GM12878 (cell line): ENCODE measurements at regions not wholly inside any gene's neighbourhood (a gene's known extent, or its start where the extent isn't known, plus 50 kb on each side); places are given as distances from the start of the nearest gene placed in this dataset.

Experiments
- ATAC-seq: fragments of 200-7000 bp; cut with Tn5 transposase; 3 replicates; pipeline ENCODE4 v1.9.1; 2020; ENCODE audit warnings: mild to moderate bottlenecking, moderate library complexity
- BruUV-seq: library from RNA; stranded (reverse); fragments of 400-500 nt; replicated peaks from 2 replicates; lab custom pipeline; 2021; lab: Mats Ljungman, UMichigan
- CTCF ChIA-PET: fragments of 300-600 bp; sonication (Branson Sonifier 250); formaldehyde crosslinking; extraction: SDS; loops from one replicate; lab custom pipeline; 2021; ENCODE audit warnings: inconsistent platforms; lab: Yijun Ruan, JAX
- POLR2A ChIA-PET: fragments of 350-600 bp; formaldehyde crosslinking; extraction: SDS; loops from one replicate; lab custom pipeline; 2021; ENCODE audit warnings: inconsistent platforms; lab: Charles Lee
- RAD21 ChIA-PET: fragments of 300-600 bp; sonication (Branson Sonifier 250); formaldehyde crosslinking; loops from one replicate; lab custom pipeline; 2023; ENCODE audit warnings: antibody characterized with exemption; ENCODE audit not compliant: unreplicated experiment; lab: Charles Lee
- SMC1A ChIA-PET: fragments of 300-600 bp; sonication (Branson Sonifier 250); formaldehyde crosslinking; loops from one replicate; lab custom pipeline; 2023; ENCODE audit not compliant: unreplicated experiment, uncharacterized antibody; lab: Charles Lee
- DNase-seq: peaks from one replicate; pipeline ENCODE4 v3.0.0-alpha.2; 2011; ENCODE audit warnings: low read depth, low spot score
- FAIRE-seq: peaks from 3 replicates; lab custom pipeline; 2011; peaks lifted over from hg19 to GRCh38; lab: Jason Lieb, UNC
- H2AFZ ChIP-seq: 2 replicates; pipeline ENCODE4 v1.6.0; 2011; ENCODE audit warnings: low read depth, low read length, control low read depth; ENCODE audit not compliant: control insufficient read depth
- H3K27ac ChIP-seq: 2 replicates; pipeline ENCODE4 v1.5.1; 2011; ENCODE audit warnings: control low read depth; ENCODE audit not compliant: control insufficient read depth, insufficient read depth
- H3K27me3 ChIP-seq, 2 experiments: replicated peaks in 1 of 2; 2 replicates each; pipeline versions ENCODE4 v1.6.0 to v1.6.1; 2011; ENCODE audit warnings: low read length in 1 of 2; ENCODE audit not compliant: control insufficient read depth in 2 of 2, insufficient read depth in 2 of 2
- H3K36me3 ChIP-seq, 2 experiments: 2 replicates each; pipeline ENCODE4 v1.5.1; 2011; ENCODE audit warnings: low read length in 1 of 2; ENCODE audit not compliant: control insufficient read depth in 2 of 2, insufficient read depth in 2 of 2
- H3K4me1 ChIP-seq: 2 replicates; pipeline ENCODE4 v1.6.1; 2011; ENCODE audit warnings: mild to moderate bottlenecking, low read length, moderate library complexity, mixed read lengths; ENCODE audit not compliant: control insufficient read depth, insufficient read depth
- H3K4me2 ChIP-seq: 2 replicates; pipeline ENCODE4 v1.6.0; 2011; ENCODE audit warnings: control low read depth; ENCODE audit not compliant: control insufficient read depth, insufficient read depth
- H3K4me3 ChIP-seq: fragments of 200-600 bp; sonication (generic); 2 replicates; pipeline ENCODE4 v1.5.1; 2016
- H3K79me2 ChIP-seq: 2 replicates; pipeline ENCODE4 v1.6.0; 2011; ENCODE audit warnings: low read length; ENCODE audit not compliant: control insufficient read depth, insufficient read depth
- H3K9ac ChIP-seq: 2 replicates; pipeline ENCODE4 v1.8.0; 2011; ENCODE audit warnings: low read length, control low read depth, mixed read lengths; ENCODE audit not compliant: control insufficient read depth, insufficient read depth
- H3K9me3 ChIP-seq: replicated peaks from 3 replicates; pipeline ENCODE4 v1.5.1; 2011; ENCODE audit warnings: mild to moderate bottlenecking, low read length; ENCODE audit not compliant: control insufficient read depth, insufficient read depth
- H4K20me1 ChIP-seq: 2 replicates; pipeline ENCODE4 v1.6.0; 2011; ENCODE audit not compliant: control insufficient read depth, insufficient read depth
- DPF2 ChIP-seq: fragments of 450-650 bp; IDR thresholded peaks from 2 replicates; pipeline ENCODE4 v1.6.1; 2017; ENCODE audit warnings: mild to moderate bottlenecking
- EZH2 ChIP-seq: IDR thresholded peaks from 2 replicates; pipeline ENCODE4 v1.6.1; 2012; ENCODE audit warnings: low read depth, mild to moderate bottlenecking, control low read depth, inconsistent platforms, low read length, borderline replicate concordance; ENCODE audit not compliant: control insufficient read depth
- HDGF ChIP-seq: fragments of 450-650 bp; IDR thresholded peaks from 2 replicates; pipeline ENCODE4 v1.6.1; 2016; ENCODE audit warnings: antibody characterized with exemption
- MEF2A ChIP-seq: IDR thresholded peaks from 2 replicates; pipeline ENCODE4 v1.6.1; 2011; ENCODE audit warnings: low read depth, mild to moderate bottlenecking, low read length, moderate library complexity; ENCODE audit not compliant: insufficient read depth
- MYB ChIP-seq: fragments of 150-350 bp; IDR thresholded peaks from 2 replicates; pipeline ENCODE4 v1.6.1; 2014; ENCODE audit warnings: mild to moderate bottlenecking, low read depth, low read length, borderline replicate concordance
- NFYA ChIP-seq: IDR thresholded peaks from 2 replicates; pipeline ENCODE4 v1.6.1; 2011; ENCODE audit warnings: low read depth, mild to moderate bottlenecking, low read length, improper control_type of control experiment, borderline replicate concordance
- NR2C2 ChIP-seq: IDR thresholded peaks from 2 replicates; pipeline ENCODE4 v1.6.1; 2011; ENCODE audit warnings: borderline replicate concordance, low read depth; ENCODE audit not compliant: control insufficient read depth, insufficient read length
- RAD51 ChIP-seq: fragments of 450-650 bp; IDR thresholded peaks from 2 replicates; pipeline ENCODE4 v1.6.1; 2016; ENCODE audit warnings: moderate library complexity, mild to moderate bottlenecking, inconsistent platforms
- SIX5 ChIP-seq: IDR thresholded peaks from 2 replicates; pipeline ENCODE4 v1.6.1; 2011; ENCODE audit warnings: mild to moderate bottlenecking, low read depth, low read length, moderate library complexity; ENCODE audit not compliant: severe bottlenecking
- SREBF2 ChIP-seq: IDR thresholded peaks from 2 replicates; pipeline ENCODE4 v1.6.1; 2012; ENCODE audit warnings: mild to moderate bottlenecking, low read length
- ZBTB33 ChIP-seq: fragments of 450-650 bp; IDR thresholded peaks from 2 replicates; pipeline ENCODE4 v1.6.1; 2017; ENCODE audit warnings: mild to moderate bottlenecking
- ZNF384 ChIP-seq: IDR thresholded peaks from 2 replicates; pipeline ENCODE4 v1.6.1; 2012; ENCODE audit warnings: low read depth, mild to moderate bottlenecking, low read length, improper control_type of control experiment, borderline replicate concordance
- WGBS: methylation state at CpG from one replicate; pipeline ENCODE4 v1.1.6; 2016; ENCODE audit warnings: low lambda C conversion rate; ENCODE audit not compliant: insufficient replicate concordance, insufficient coverage; ENCODE audit errors: missing lambda C conversion rate; 5-methylcytosine and 5-hydroxymethylcytosine counted together
- in situ Hi-C: fragments of 300-500 bp; cut with MboI; formaldehyde crosslinking; loops from 9 replicates; pipeline ENCODE4 v1.14.3; 2018; ENCODE audit warnings: mixed read lengths
- intact Hi-C: fragments of 100-400 bp; cut with micrococcal nuclease; formaldehyde crosslinking; loops from one replicate; pipeline ENCODE4 v1.14.2; 2022; ENCODE audit not compliant: unreplicated experiment

DNA sequence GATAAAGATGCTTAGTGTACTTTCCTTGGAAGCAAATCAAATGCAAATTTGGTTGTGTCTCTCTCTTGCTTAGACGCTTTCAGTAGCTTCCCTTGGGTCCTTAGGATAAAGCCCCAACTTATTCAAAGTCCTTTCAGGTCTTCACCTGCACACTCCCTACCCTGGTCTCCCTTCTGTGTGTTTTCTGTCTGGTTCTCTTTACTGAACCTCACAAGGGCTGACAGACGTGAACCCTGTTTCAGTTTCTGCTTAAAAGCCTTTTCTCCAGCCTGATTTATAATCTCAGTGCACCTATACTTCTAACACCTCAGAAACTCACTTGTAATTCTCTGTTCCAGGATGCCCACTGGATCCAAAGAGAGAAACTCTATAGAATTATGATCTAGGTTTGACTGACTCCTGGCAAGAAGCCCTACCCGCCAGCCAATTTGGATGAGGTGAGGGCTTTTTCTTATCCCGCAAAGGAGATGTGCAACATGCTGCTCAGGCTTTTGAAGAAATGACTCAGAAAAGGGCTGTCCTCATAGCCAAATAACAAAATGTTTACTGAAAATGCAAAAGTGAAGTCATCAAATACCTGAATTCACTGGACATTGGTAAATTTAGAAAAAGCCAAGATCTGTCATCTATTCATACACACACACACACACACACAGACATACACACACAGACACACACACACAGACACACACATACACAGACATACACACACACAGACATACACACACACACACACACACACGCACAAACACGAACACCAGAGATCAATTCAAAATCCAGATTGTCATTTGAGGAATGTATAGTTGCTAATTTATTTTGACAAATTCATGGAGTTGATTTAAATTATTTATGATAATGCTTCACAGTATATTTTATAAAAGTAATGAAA lies 102.4 kb upstream of the EOMES start:
- no peak for DNase-seq
- Histone ChIP-seq H3K4me1 (no peaks in the 10 kb centered on the region), H3K4me2 (no peak overlapping the region), H3K9me3 (no peaks in the 10 kb centered on the region), H3K4me3 (no peak overlapping the region)
- 42% methylated on average over 6 of the region's 6 CpGs for WGBS
- TF ChIP-seq ZBTB33, result 0 out of 2 replicates have a peak, but pooled peaks have one; percentile 55
- no peak for TF ChIP-seq DPF2
- TF ChIP-seq, all 136 proteins: peak for 1
- in situ Hi-C loops, result no loop called here
- Histone ChIP-seq H3K27me3 (no peaks in the 10 kb centered on the region), H2AFZ (no peak overlapping the region), H3K27ac (no peak overlapping the region), H3K79me2 (no peaks in the 10 kb centered on the region), H3K9ac (no peak overlapping the region), H4K20me1 (no peaks in the 10 kb centered on the region), H3K36me3 (no peaks in the 10 kb centered on the region)
- POLR2A ChIA-PET, result no interaction called here
- CTCF ChIA-PET, result interaction anchor here (0.7 to 1.4 kb wide), 4 partner anchors 22 to 113 kb away, joined by 3 to 4 read pairs (median 4); no protein-coding TSS in a partner anchor
- FAIRE-seq, result peak; percentile 27
- SMC1A ChIA-PET, result interaction anchor here (0.6 to 1.7 kb wide), 8 partner anchors 15 to 510 kb away, joined by 3 to 4 read pairs (median 4); no protein-coding TSS in a partner anchor
- ATAC-seq, result peak; percentile 71
- BruUV-seq, result no TSS peak
- intact Hi-C loops, result no loop called here
- RAD21 ChIA-PET, result interaction anchor here (1.7 to 2.2 kb wide), 2 partner anchors 102 to 113 kb away, joined by 8 to 10 read pairs; partner anchors contain the start of gene EOMES

GRCh38 chr3:27826448-27826847 lies 104.3 kb upstream of the EOMES start:
- in situ Hi-C loops, result no loop called here
- BruUV-seq, result no TSS peak
- TF ChIP-seq MEF2A (no peak), EZH2 (no peak), HDGF (no peak), RAD51 (no peak), NR2C2 (no peak), NFYA (no peak), SREBF2 (no peak), MYB (no peak), ZNF384 (no peak), SIX5 (no peak), ZBTB33 (no peak)

More at GRCh38 chr3:27826448-27826847, 104.3 kb upstream of the EOMES start:
- ATAC-seq (peak; percentile 55), FAIRE-seq (no peak), DNase-seq (no peak)
- Histone ChIP-seq H3K4me1 (no peaks in the 10 kb centered on the region), H3K9me3 (no peaks in the 10 kb centered on the region), H3K27ac (no peak overlapping the region), H3K79me2 (no peaks in the 10 kb centered on the region), H4K20me1 (no peaks in the 10 kb centered on the region), H3K36me3 (no peaks in the 10 kb centered on the region), H3K27me3 (no peaks in the 10 kb centered on the region), H2AFZ (no peak overlapping the region), H3K9ac (no peak overlapping the region), H3K4me3 (no peak overlapping the region), H3K4me2 (no peak overlapping the region)
- intact Hi-C loops, result no loop called here
- CTCF ChIA-PET, result interaction anchor here (0.9 to 2.0 kb wide), 5 partner anchors 25 to 150 kb away, joined by 3 to 9 read pairs (median 4); partner anchors contain the start of gene EOMES
- SMC1A ChIA-PET, result interaction anchor here (0.6 to 2.2 kb wide), 17 partner anchors 10 to 508 kb away, joined by 3 to 10 read pairs (median 4); no protein-coding TSS in a partner anchor
- RAD21 ChIA-PET, result interaction anchor here (1.0 to 2.2 kb wide), 5 partner anchors 24 to 114 kb away, joined by 3 to 10 read pairs (median 3); partner anchors contain the start of gene EOMES
- POLR2A ChIA-PET, result no interaction called here
